DND-41 (cell line): ENCODE measurements at regions not wholly inside any gene's neighbourhood (a gene's known extent, or its start where the extent isn't known, plus 50 kb on each side); places are given as distances from the start of the nearest gene placed in this dataset.

Experiments used
- ATAC-seq: fragments of 200-7000 bp; cut with Tn5 transposase; 3 replicates; pipeline ENCODE4 v1.9.1; 2021; ENCODE audit warnings: low read depth; ENCODE audit not compliant: insufficient read depth
- DNase-seq: peaks from one replicate; pipeline ENCODE4 v3.0.0-alpha.2; 2020
- H2AFZ ChIP-seq: 2 replicates; pipeline ENCODE4 v1.6.0; 2012; ENCODE audit warnings: low read depth, low read length
- H3K27ac ChIP-seq: 2 replicates; pipeline ENCODE4 v1.5.1; 2012; ENCODE audit warnings: low read length, inconsistent platforms
- H3K27me3 ChIP-seq: fragments of 200-600 bp; sonication (generic); 2 replicates; pipeline ENCODE4 v1.6.0; 2012; ENCODE audit warnings: low read length, mild to moderate bottlenecking, inconsistent platforms; ENCODE audit not compliant: insufficient read depth, poor library complexity
- H3K36me3 ChIP-seq: 2 replicates; pipeline ENCODE4 v1.5.1; 2012; ENCODE audit warnings: low read length, inconsistent platforms; ENCODE audit not compliant: insufficient read depth
- H3K4me1 ChIP-seq: 2 replicates; pipeline ENCODE4 v1.5.1; 2012; ENCODE audit warnings: mild to moderate bottlenecking, low read length; ENCODE audit not compliant: insufficient read depth
- H3K4me2 ChIP-seq: 2 replicates; pipeline ENCODE4 v1.6.0; 2012; ENCODE audit warnings: mild to moderate bottlenecking, moderate library complexity, low read length, inconsistent platforms; ENCODE audit not compliant: insufficient read depth
- H3K4me3 ChIP-seq, 2 experiments: fragments of 200-600 bp in 1 of 2; shearing (Covaris generic) in 1 of 2; 2 replicates each; pipeline ENCODE4 v1.5.1; 2012 to 2016; ENCODE audit warnings: inconsistent platforms in 2 of 2, low read length in 2 of 2, mild to moderate bottlenecking in 2 of 2, low read depth in 1 of 2, moderate library complexity in 1 of 2
- H3K79me2 ChIP-seq: 2 replicates; pipeline ENCODE4 v1.6.0; 2012; ENCODE audit warnings: low read length, inconsistent platforms; ENCODE audit not compliant: insufficient read depth
- H3K9ac ChIP-seq: 2 replicates; pipeline ENCODE4 v1.6.0; 2012; ENCODE audit warnings: low read depth, mild to moderate bottlenecking, inconsistent platforms, low read length, moderate library complexity
- H3K9me3 ChIP-seq: 2 replicates; pipeline ENCODE4 v1.5.1; 2012; ENCODE audit warnings: low read length, moderate library complexity, mild to moderate bottlenecking, inconsistent platforms; ENCODE audit not compliant: insufficient read depth, severe bottlenecking
- H4K20me1 ChIP-seq: 2 replicates; pipeline ENCODE4 v1.6.0; 2012; ENCODE audit warnings: low read length; ENCODE audit not compliant: insufficient read depth
- CTCF ChIP-seq: IDR thresholded peaks from 2 replicates; pipeline ENCODE4 v1.5.1; 2012; ENCODE audit warnings: borderline replicate concordance, low read length, moderate library complexity, mild to moderate bottlenecking; ENCODE audit not compliant: poor library complexity, severe bottlenecking; ENCODE audit errors: extremely low read depth
- EZH2 ChIP-seq: IDR thresholded peaks from 3 replicates; pipeline ENCODE4 v1.6.1; 2012; ENCODE audit warnings: borderline replicate concordance, low read depth, mild to moderate bottlenecking, moderate library complexity, low read length, inconsistent platforms; ENCODE audit not compliant: severe bottlenecking

- no peaks in the 10 kb centered on the region for H3K36me3 ChIP-seq
- no peaks in the 10 kb centered on the region for H3K79me2 ChIP-seq
- no peak overlapping the region for H3K4me2 ChIP-seq
- H3K4me1 ChIP-seq: peaks cover 20% of the 10 kb centered on the region
- ATAC-seq: no peak
- no peak overlapping the region for H3K4me3 ChIP-seq
- no peak for DNase-seq
- H3K9me3 ChIP-seq: peaks cover 2% of the 10 kb centered on the region
- no peaks in the 10 kb centered on the region for H4K20me1 ChIP-seq
- H3K9ac ChIP-seq: no peak overlapping the region
- H2AFZ ChIP-seq: no peak overlapping the region
- TF ChIP-seq EZH2: no peak
- TF ChIP-seq CTCF: no peak
- H3K27ac ChIP-seq: no peak overlapping the region
- no peaks in the 10 kb centered on the region for H3K27me3 ChIP-seq
Observed at GRCh38 chr3:35215525-35216500, 423.5 kb upstream of the ARPP21 start.

- Histone ChIP-seq H3K9me3 (peaks cover 2% of the 10 kb centered on the region), H4K20me1 (no peaks in the 10 kb centered on the region), H3K4me3 (no peak overlapping the region), H3K79me2 (no peaks in the 10 kb centered on the region), H3K4me2 (no peak overlapping the region), H3K36me3 (no peaks in the 10 kb centered on the region), H3K27ac (no peak overlapping the region), H2AFZ (no peak overlapping the region), H3K9ac (no peak overlapping the region), H3K4me1 (peaks cover 20% of the 10 kb centered on the region), H3K27me3 (no peaks in the 10 kb centered on the region)
- DNase-seq: no peak
- TF ChIP-seq CTCF (no peak), EZH2 (no peak)
- ATAC-seq: no peak
Observed at GRCh38 chr3:35216501-35217266, 422.6 kb upstream of the ARPP21 start.

GRCh38 chr3:35223632-35224394 lies 415.5 kb upstream of the ARPP21 start:
- H4K20me1 ChIP-seq: no peaks in the 10 kb centered on the region

More at GRCh38 chr3:35223632-35224394, 415.5 kb upstream of the ARPP21 start:
- Histone ChIP-seq H3K4me1 (peaks cover 15% of the 10 kb centered on the region), H3K79me2 (no peaks in the 10 kb centered on the region), H2AFZ (no peak overlapping the region), H3K27ac (no peak overlapping the region), H3K4me2 (no peak overlapping the region), H3K36me3 (no peaks in the 10 kb centered on the region), H3K9me3 (no peaks in the 10 kb centered on the region), H3K9ac (no peak overlapping the region), H3K27me3 (no peaks in the 10 kb centered on the region), H3K4me3 (no peak overlapping the region)
- TF ChIP-seq CTCF: no peak
- TF ChIP-seq EZH2: no peak
- ATAC-seq: no peak
- DNase-seq: no peak
